ENCODE measurements at regions not wholly inside any gene's neighbourhood (a gene's known extent, or its start where the extent isn't known, plus 50 kb on each side); places are given as distances from the start of the nearest gene placed in this dataset.

GRCh38 chr15:59828861-59829260, 139.7 kb upstream of the BNIP2 start:
- in situ Hi-C loops (cut with HindIII; ENCODE audit: low sequenced_read_pairs): no loop called here
- H3K4me3 ChIP-seq (ENCODE audit: low read depth, low read length): no peak overlapping the region
- TF ChIP-seq CTCF (IDR thresholded peaks at IDR 0.05; ENCODE audit: low read depth, low read length): no peak
- DNase-seq (ENCODE audit: low read depth, low spot score): no peak

- in situ Hi-C loops (cut with HindIII; ENCODE audit: low sequenced_read_pairs): no loop called here
- no peak for TF ChIP-seq CTCF (IDR thresholded peaks at IDR 0.05; ENCODE audit: low read depth, low read length)
- DNase-seq (ENCODE audit: low read depth, low spot score): no peak
- no peak overlapping the region for H3K4me3 ChIP-seq (ENCODE audit: low read depth, low read length)
Observed at GRCh38 chr15:59828263-59828662, 139.1 kb upstream of the BNIP2 start.

GRCh38 chr15:59825901-59826300, 136.8 kb upstream of the BNIP2 start:
- TF ChIP-seq CTCF (IDR thresholded peaks at IDR 0.05; ENCODE audit: low read depth, low read length): no peak
- DNase-seq (ENCODE audit: low read depth, low spot score): peak; percentile 10
- no peak overlapping the region for H3K4me3 ChIP-seq (ENCODE audit: low read depth, low read length)
- in situ Hi-C loops (cut with HindIII; ENCODE audit: low sequenced_read_pairs): no loop called here

GRCh38 chr15:59821286-59821685, 132.2 kb upstream of the BNIP2 start:
- DNase-seq (ENCODE audit: low read depth, low spot score): no peak
- TF ChIP-seq CTCF (IDR thresholded peaks at IDR 0.05; ENCODE audit: low read depth, low read length): no peak
- in situ Hi-C loops (cut with HindIII; ENCODE audit: low sequenced_read_pairs): no loop called here
- H3K4me3 ChIP-seq (ENCODE audit: low read depth, low read length): no peak overlapping the region

GRCh38 chr15:59819092-59819491, 130.0 kb upstream of the BNIP2 start:
- no peak overlapping the region for H3K4me3 ChIP-seq (ENCODE audit: low read depth, low read length)
- in situ Hi-C loops (cut with HindIII; ENCODE audit: low sequenced_read_pairs): no loop called here
- DNase-seq (ENCODE audit: low read depth, low spot score): no peak
- TF ChIP-seq CTCF (IDR thresholded peaks at IDR 0.05; ENCODE audit: low read depth, low read length): no peak

- no peak for DNase-seq (ENCODE audit: low read depth, low spot score)
- TF ChIP-seq CTCF (IDR thresholded peaks at IDR 0.05; ENCODE audit: low read depth, low read length): no peak
- in situ Hi-C loops (cut with HindIII; ENCODE audit: low sequenced_read_pairs): no loop called here
- H3K4me3 ChIP-seq (ENCODE audit: low read depth, low read length): no peak overlapping the region
Observed at GRCh38 chr15:59818336-59818735, 129.2 kb upstream of the BNIP2 start.

GRCh38 chr15:59817834-59818233, 128.7 kb upstream of the BNIP2 start:
- H3K4me3 ChIP-seq (ENCODE audit: low read depth, low read length): no peak overlapping the region
- no peak for DNase-seq (ENCODE audit: low read depth, low spot score)
- in situ Hi-C loops (cut with HindIII; ENCODE audit: low sequenced_read_pairs): no loop called here
- TF ChIP-seq CTCF (IDR thresholded peaks at IDR 0.05; ENCODE audit: low read depth, low read length): no peak

Data from astrocyte of the spinal cord (primary cell).